ENCODE measurements at regions not wholly inside any gene's neighbourhood (a gene's known extent, or its start where the extent isn't known, plus 50 kb on each side); places are given as distances from the start of the nearest gene placed in this dataset.

- ChIA-PET POLR2A (no interaction called here), CTCF (no interaction called here)
- no peaks in the 10 kb centered on the region for H3K4me1 ChIP-seq (ENCODE audit: control insufficient read depth, insufficient read depth, low read length)
- H3K9me3 ChIP-seq (ENCODE audit: control insufficient read depth, insufficient read depth, low read depth, low read length), result no peaks in the 10 kb centered on the region
- TF ChIP-seq ZNF837 (tag by site-specific recombination; IDR thresholded peaks at IDR 0.05) (no peak), ZNF211 (tag by site-specific recombination; IDR thresholded peaks at IDR 0.05; ENCODE audit: low read depth) (no peak), ZNF660 (tag by site-specific recombination; IDR thresholded peaks at IDR 0.05) (no peak), RBAK (tag by site-specific recombination; IDR thresholded peaks at IDR 0.05) (no peak), MEIS1 (CRISPR knock-in tag; IDR thresholded peaks at IDR 0.05; ENCODE audit: borderline replicate concordance) (no peak), ZNF202 (tag by site-specific recombination; IDR thresholded peaks at IDR 0.05; ENCODE audit: borderline replicate concordance) (no peak), ZNF558 (tag by site-specific recombination; IDR thresholded peaks at IDR 0.05) (no peak), KLF16 (tag by site-specific recombination; IDR thresholded peaks at IDR 0.05) (no peak), ZNF292 (tag by site-specific recombination; IDR thresholded peaks at IDR 0.05; ENCODE audit: borderline replicate concordance, low read depth) (no peak), ZNF239 (tag by site-specific recombination; IDR thresholded peaks at IDR 0.05) (no peak), ZNF16 (tag by site-specific recombination; IDR thresholded peaks at IDR 0.05; ENCODE audit: low read depth) (no peak), ZNF791 (tag by site-specific recombination; IDR thresholded peaks at IDR 0.05) (no peak), ZNF133 (tag by site-specific recombination; IDR thresholded peaks at IDR 0.05) (no peak), ZNF623 (tag by site-specific recombination; IDR thresholded peaks at IDR 0.05) (no peak), ZNF645 (tag by site-specific recombination; IDR thresholded peaks at IDR 0.05) (no peak), ZNF600 (tag by site-specific recombination; IDR thresholded peaks at IDR 0.05) (no peak)
- no peaks in the 10 kb centered on the region for H3K36me3 ChIP-seq (ENCODE audit: control insufficient read depth in 2 of 2, insufficient read depth in 1 of 2, low read length in 2 of 2)
- H3K4me3 ChIP-seq (ENCODE audit: low read depth, low read length), result no peak overlapping the region
- H3K27ac ChIP-seq (ENCODE audit: extremely low read depth, low read depth, low read length), result no peak overlapping the region
Measured at GRCh38 chr18:56390626-56391025, 247.8 kb downstream of the TXNL1 start.

GRCh38 chr18:56389190-56389589 lies 249.2 kb downstream of the TXNL1 start:
- ChIA-PET POLR2A (no interaction called here), CTCF (no interaction called here)
- Histone ChIP-seq H3K36me3 (ENCODE audit: control insufficient read depth in 2 of 2, insufficient read depth in 1 of 2, low read length in 2 of 2) (no peaks in the 10 kb centered on the region), H3K9me3 (ENCODE audit: control insufficient read depth, insufficient read depth, low read depth, low read length) (no peaks in the 10 kb centered on the region), H3K4me3 (ENCODE audit: low read depth, low read length) (no peak overlapping the region), H3K27ac (ENCODE audit: extremely low read depth, low read depth, low read length) (no peak overlapping the region), H3K4me1 (ENCODE audit: control insufficient read depth, insufficient read depth, low read length) (no peaks in the 10 kb centered on the region)
- TF ChIP-seq ZNF362 (tag by site-specific recombination; IDR thresholded peaks at IDR 0.05), result no peak
- TF ChIP-seq ZNF394 (tag by site-specific recombination; IDR thresholded peaks at IDR 0.05; ENCODE audit: borderline replicate concordance), result no peak
- no peak for TF ChIP-seq ZBTB17 (tag by site-specific recombination; IDR thresholded peaks at IDR 0.05)
- no peak for TF ChIP-seq BCL11A (tag by site-specific recombination; IDR thresholded peaks at IDR 0.05; ENCODE audit: low read depth)
- TF ChIP-seq, protein P1, sequence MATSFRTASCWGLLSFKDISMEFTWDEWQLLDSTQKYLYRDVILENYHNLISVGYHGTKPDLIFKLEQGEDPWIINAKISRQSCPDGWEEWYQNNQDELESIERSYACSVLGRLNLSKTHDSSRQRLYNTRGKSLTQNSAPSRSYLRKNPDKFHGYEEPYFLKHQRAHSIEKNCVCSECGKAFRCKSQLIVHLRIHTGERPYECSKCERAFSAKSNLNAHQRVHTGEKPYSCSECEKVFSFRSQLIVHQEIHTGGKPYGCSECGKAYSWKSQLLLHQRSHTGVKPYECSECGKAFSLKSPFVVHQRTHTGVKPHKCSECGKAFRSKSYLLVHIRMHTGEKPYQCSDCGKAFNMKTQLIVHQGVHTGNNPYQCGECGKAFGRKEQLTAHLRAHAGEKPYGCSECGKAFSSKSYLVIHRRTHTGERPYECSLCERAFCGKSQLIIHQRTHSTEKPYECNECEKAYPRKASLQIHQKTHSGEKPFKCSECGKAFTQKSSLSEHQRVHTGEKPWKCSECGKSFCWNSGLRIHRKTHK (tag by site-specific recombination; IDR thresholded peaks at IDR 0.05), result no peak
- TF ChIP-seq ZNF529 (tag by site-specific recombination; IDR thresholded peaks at IDR 0.05; ENCODE audit: insufficient replicate concordance), result no peak
- no peak for TF ChIP-seq ZNF221 (tag by site-specific recombination; IDR thresholded peaks at IDR 0.05; ENCODE audit: borderline replicate concordance)
- TF ChIP-seq ZNF664 (tag by site-specific recombination; IDR thresholded peaks at IDR 0.05), result no peak
- TF ChIP-seq ZNF544 (tag by site-specific recombination; IDR thresholded peaks at IDR 0.05), result no peak
- TF ChIP-seq ZNF747 (tag by site-specific recombination; IDR thresholded peaks at IDR 0.05), result no peak
- TF ChIP-seq SCRT1 (tag by site-specific recombination; IDR thresholded peaks at IDR 0.05; ENCODE audit: borderline replicate concordance), result no peak
- no peak for TF ChIP-seq ZNF114 (tag by site-specific recombination; IDR thresholded peaks at IDR 0.05)
- TF ChIP-seq ZNF341 (tag by site-specific recombination; IDR thresholded peaks at IDR 0.05; ENCODE audit: low read depth), result no peak
- TF ChIP-seq ZNF645 (tag by site-specific recombination; IDR thresholded peaks at IDR 0.05), result no peak
- TF ChIP-seq, protein P2, sequence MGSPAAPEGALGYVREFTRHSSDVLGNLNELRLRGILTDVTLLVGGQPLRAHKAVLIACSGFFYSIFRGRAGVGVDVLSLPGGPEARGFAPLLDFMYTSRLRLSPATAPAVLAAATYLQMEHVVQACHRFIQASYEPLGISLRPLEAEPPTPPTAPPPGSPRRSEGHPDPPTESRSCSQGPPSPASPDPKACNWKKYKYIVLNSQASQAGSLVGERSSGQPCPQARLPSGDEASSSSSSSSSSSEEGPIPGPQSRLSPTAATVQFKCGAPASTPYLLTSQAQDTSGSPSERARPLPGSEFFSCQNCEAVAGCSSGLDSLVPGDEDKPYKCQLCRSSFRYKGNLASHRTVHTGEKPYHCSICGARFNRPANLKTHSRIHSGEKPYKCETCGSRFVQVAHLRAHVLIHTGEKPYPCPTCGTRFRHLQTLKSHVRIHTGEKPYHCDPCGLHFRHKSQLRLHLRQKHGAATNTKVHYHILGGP (tag by site-specific recombination; IDR thresholded peaks at IDR 0.05), result no peak
- no peak for TF ChIP-seq ZEB2 (tag by site-specific recombination; IDR thresholded peaks at IDR 0.05)
